Lower leg skin (tissue), 4 donors: ENCODE measurements at regions not wholly inside any gene's neighbourhood (a gene's known extent, or its start where the extent isn't known, plus 50 kb on each side); places are given as distances from the start of the nearest gene placed in this dataset.
"Not testable (repeated sequence)": the region's sequence is repeated elsewhere in the genome, so short reads cannot be mapped to it uniquely, and the experiment has no call there.

Experiments used
- DNase-seq, 2 donors: peaks; one replicate each; pipeline ENCODE4 v3.0.0-alpha.2; 2019; ENCODE audit warnings: low spot score in 2 of 2
- H3K4me3 ChIP-seq: fragments of 200-600 bp; sonication (generic); 2 replicates; pipeline ENCODE4 v1.5.1; 2017; ENCODE audit warnings: mild to moderate bottlenecking, low read depth; ENCODE audit not compliant: poor library complexity, severe bottlenecking
- CTCF ChIP-seq, 3 donors: fragments of 450-650 bp; IDR thresholded peaks; one replicate each; pipeline ENCODE4 v1.5.1; 2016; ENCODE audit warnings: antibody characterized with exemption in 3 of 3, mild to moderate bottlenecking in 3 of 3, moderate library complexity in 2 of 3
- POLR2A ChIP-seq, 2 donors: fragments of 450-650 bp; IDR thresholded peaks; one replicate each; pipeline ENCODE4 v1.6.1; 2016 to 2017; ENCODE audit warnings: antibody characterized with exemption in 2 of 2, mild to moderate bottlenecking in 1 of 2, moderate library complexity in 1 of 2
- WGBS, 2 donors: methylation state at CpG; one replicate each; pipeline ENCODE4 v1.1.5; 2018; 5-methylcytosine and 5-hydroxymethylcytosine counted together
- intact Hi-C: fragments of 100-400 bp; cut with DNase I; formaldehyde crosslinking; loops from one replicate; pipeline ENCODE4 v1.15.0; 2023; ENCODE audit warnings: low total_unique reads

GRCh38 chr3:177449360-177450006 is 252.2 kb upstream of the TBL1XR1 start:
- H3K4me3 ChIP-seq, result no peak overlapping the region
- TF ChIP-seq CTCF (IDR thresholded peaks at IDR 0.05), result no peak
- no peak for TF ChIP-seq POLR2A (IDR thresholded peaks at IDR 0.05)
- DNase-seq, result no peak
- WGBS, 2 donors, result 51 to 72% methylated on average over 5 of the region's 5 CpGs
- intact Hi-C loops, result no loop called here

- DNase-seq, result no peak
- H3K4me3 ChIP-seq, result no peak overlapping the region
- no peak for TF ChIP-seq CTCF (IDR thresholded peaks at IDR 0.05)
- WGBS, 2 donors, result 51 to 52% methylated on average over 8 of the region's 8 CpGs
- intact Hi-C loops, result no loop called here
These were observed 254.0 kb upstream of the TBL1XR1 start for GRCh38 chr3:177451301-177451750.

DNA sequence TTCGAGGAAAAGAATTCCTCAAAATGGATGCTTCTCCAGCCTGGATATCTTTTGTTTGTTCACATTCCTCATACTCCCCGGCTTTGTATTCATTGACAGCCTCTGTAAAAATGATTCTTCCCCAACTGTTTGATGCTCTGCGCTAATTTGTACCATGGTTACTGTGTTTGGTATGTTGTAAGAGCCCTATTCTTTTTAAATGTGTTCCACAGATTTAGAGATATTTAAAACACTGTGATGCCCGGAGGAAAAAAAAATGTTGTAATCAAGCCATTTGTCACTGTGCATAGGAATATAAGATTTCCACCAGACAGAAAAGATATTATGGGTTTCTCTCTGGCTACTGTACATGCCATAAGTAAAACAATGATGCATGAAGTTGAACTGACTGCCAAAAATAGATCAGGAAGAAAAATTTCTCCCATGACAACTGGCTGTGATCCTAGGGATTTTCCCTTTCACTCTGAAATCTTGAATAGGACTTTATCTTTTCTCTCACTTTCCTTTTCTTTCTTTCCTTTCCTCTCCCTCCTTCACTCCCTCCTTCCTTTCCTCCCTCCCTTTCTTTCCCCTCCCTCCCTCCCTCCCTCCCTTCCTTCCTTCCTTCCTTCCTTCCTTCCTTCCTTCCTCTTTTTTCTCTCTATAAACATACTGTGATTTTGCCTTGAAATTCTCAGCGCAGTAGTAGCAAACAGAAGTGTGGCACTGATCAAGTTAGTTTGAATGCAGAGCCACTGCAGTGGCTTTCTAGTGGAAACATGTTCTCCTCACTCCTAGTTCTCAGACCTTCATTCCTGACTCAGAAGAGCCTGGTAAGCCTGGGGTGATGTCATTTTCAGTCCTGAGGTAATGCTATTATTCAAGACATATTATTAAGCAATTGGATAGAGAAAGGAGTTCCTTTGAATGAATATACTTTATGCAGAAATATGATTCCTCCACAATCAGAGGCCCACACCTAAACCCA is 254.9 kb upstream of the TBL1XR1 start:
- WGBS, 2 donors, result 10 to 11% methylated on average over 5 of the region's 5 CpGs
- DNase-seq, result no peak
- no peak for TF ChIP-seq CTCF (IDR thresholded peaks at IDR 0.05)
- TF ChIP-seq POLR2A (IDR thresholded peaks at IDR 0.05), result no peak
- intact Hi-C loops, result no loop called here
- no peak overlapping the region for H3K4me3 ChIP-seq

DNA sequence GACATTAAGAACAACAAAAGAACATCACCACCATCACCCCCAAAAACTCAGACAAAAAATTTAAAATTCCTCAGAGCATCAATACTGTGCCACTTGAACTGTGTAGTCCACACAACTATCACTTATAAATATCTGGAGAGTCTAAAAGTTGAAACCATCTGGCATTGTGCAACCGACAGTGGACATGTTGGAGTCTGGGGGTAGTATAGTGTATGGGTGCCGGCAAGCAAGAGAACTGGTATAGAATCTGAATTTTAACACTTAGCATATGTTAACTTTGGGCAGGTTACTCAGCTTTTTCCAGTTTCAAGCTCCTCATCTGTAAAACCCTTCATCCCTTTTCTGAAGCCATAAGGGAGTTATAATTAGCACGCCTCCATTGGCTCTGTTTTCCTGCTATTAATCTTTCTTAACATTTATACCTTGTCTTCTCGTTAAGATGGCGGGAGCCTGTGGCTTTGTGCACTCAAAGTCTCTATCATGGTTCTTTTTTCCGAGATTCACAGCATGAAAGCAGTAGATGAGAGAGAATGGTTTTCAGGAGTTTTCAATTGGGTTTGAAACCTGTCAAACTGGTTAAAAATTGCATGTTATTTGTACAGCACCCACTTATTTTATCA is 255.7 kb upstream of the TBL1XR1 start:
- WGBS, 2 donors, result 78 to 84% methylated on average over 6 of the region's 6 CpGs
- TF ChIP-seq CTCF (IDR thresholded peaks at IDR 0.05) (no peak), POLR2A (IDR thresholded peaks at IDR 0.05) (no peak)
- intact Hi-C loops, result no loop called here

GRCh38 chr3:177453451-177453844 is 256.2 kb upstream of the TBL1XR1 start:
- WGBS, 2 donors, result 97 to 100% methylated on average over 2 of the region's 2 CpGs
- no peak for TF ChIP-seq CTCF (IDR thresholded peaks at IDR 0.05)
- no peak for TF ChIP-seq POLR2A (IDR thresholded peaks at IDR 0.05)
- DNase-seq, result no peak
- H3K4me3 ChIP-seq, result no peak overlapping the region
- intact Hi-C loops, result no loop called here

More for the DNA sequence above, 255.7 kb upstream of the TBL1XR1 start:
- H3K4me3 ChIP-seq, result no peak overlapping the region
- no peak for DNase-seq

- DNase-seq, H3K4me3 ChIP-seq, intact Hi-C loops: not testable (repeated sequence)
- 100% methylated on average over 1 of the region's 1 CpG for WGBS, 2 donors
These were observed 259.9 kb upstream of the TBL1XR1 start for GRCh38 chr3:177457204-177457603.
